ENCODE measurements at regions not wholly inside any gene's neighbourhood (a gene's known extent, or its start where the extent isn't known, plus 50 kb on each side); places are given as distances from the start of the nearest gene placed in this dataset.

DNA sequence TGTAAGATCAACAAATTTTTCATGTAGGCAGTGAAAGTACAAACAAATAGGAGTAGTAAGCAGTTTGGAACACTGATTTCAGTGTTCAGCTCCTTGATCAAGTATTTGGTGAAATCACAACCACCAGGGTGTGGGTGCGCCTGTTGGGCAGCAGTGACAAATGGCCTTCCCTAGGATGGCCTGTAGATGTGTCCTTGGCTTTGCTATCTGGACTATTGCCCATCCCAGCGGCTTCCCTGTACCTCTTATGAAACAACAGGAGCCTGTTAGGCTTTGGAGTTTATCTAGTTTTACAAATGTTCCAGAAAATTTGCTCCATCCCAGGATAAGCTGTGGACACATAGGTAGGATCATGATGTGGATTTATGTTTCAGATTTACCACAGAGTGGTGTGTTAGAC lies 216.8 kb upstream of the FAT1 start:
- Histone ChIP-seq H3K27ac (ENCODE audit: low read depth, low read length, poor library complexity, severe bottlenecking) (no peak overlapping the region), H3K9me3 (ENCODE audit: low read depth, low read length, poor library complexity, severe bottlenecking) (no peaks in the 10 kb centered on the region), H3K36me3 (ENCODE audit: insufficient read depth, low read length, poor library complexity, severe bottlenecking) (no peaks in the 10 kb centered on the region), H3K4me3 (ENCODE audit: low read depth, low read length, poor library complexity, severe bottlenecking) (no peak overlapping the region), H3K27me3 (replicated peaks; ENCODE audit: insufficient read depth, low read depth, low read length, poor library complexity) (peaks cover 14% of the 10 kb centered on the region), H3K4me1 (ENCODE audit: insufficient read depth, low read length, poor library complexity, severe bottlenecking) (peaks cover 23% of the 10 kb centered on the region)
- intact Hi-C loops (cut with micrococcal nuclease; ENCODE audit: unreplicated experiment): no loop called here
- no peak for DNase-seq (ENCODE audit: low spot score)
- TF ChIP-seq EZH2 (IDR thresholded peaks at IDR 0.05; ENCODE audit: borderline replicate concordance, low read depth, low read length, poor library complexity, severe bottlenecking): no peak
- TF ChIP-seq, protein P1, sequence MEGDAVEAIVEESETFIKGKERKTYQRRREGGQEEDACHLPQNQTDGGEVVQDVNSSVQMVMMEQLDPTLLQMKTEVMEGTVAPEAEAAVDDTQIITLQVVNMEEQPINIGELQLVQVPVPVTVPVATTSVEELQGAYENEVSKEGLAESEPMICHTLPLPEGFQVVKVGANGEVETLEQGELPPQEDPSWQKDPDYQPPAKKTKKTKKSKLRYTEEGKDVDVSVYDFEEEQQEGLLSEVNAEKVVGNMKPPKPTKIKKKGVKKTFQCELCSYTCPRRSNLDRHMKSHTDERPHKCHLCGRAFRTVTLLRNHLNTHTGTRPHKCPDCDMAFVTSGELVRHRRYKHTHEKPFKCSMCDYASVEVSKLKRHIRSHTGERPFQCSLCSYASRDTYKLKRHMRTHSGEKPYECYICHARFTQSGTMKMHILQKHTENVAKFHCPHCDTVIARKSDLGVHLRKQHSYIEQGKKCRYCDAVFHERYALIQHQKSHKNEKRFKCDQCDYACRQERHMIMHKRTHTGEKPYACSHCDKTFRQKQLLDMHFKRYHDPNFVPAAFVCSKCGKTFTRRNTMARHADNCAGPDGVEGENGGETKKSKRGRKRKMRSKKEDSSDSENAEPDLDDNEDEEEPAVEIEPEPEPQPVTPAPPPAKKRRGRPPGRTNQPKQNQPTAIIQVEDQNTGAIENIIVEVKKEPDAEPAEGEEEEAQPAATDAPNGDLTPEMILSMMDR (conservative IDR thresholded peaks at IDR 0.05; ENCODE audit: low read depth, low read length): no peak
- POLR2A ChIA-PET (ENCODE audit: low non-redundant PET): no interaction called here
- BruUV-seq (replicated peaks): no TSS peak
- CTCF ChIA-PET: no interaction called here

DNA sequence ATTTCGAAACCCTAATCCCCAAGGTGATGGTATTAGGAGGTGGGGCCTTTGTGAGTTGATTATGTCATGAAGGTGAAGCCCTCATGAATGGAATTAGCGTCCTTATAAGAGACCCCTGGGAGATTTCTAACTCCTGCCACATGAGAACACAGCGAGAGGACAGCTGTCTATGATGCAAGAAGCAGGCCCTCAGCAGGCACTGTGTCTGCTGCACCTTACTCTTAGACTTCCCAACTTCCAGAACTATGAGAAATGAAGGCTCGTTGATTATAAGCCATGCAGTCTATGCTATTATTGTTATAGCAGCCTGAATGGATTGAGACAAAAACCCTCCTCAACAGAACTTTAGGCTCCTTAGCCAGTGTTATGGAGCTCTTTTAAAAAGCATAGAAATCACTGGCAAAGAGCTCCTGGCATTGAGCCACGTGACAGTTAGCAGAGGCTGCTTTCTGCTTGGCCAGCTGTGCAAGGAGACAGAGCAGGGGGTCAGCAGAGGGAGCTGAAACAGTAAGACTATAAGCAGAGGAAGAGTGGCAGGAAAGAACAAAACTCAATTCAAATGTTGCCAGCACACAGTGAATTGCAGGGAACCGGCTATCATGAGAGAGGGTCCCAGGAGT lies 219.2 kb upstream of the FAT1 start:
- Histone ChIP-seq H3K9me3 (ENCODE audit: low read depth, low read length, poor library complexity, severe bottlenecking) (no peaks in the 10 kb centered on the region), H3K4me3 (ENCODE audit: low read depth, low read length, poor library complexity, severe bottlenecking) (no peak overlapping the region), H3K27me3 (replicated peaks; ENCODE audit: insufficient read depth, low read depth, low read length, poor library complexity) (no peaks in the 10 kb centered on the region), H3K36me3 (ENCODE audit: insufficient read depth, low read length, poor library complexity, severe bottlenecking) (no peaks in the 10 kb centered on the region), H3K27ac (ENCODE audit: low read depth, low read length, poor library complexity, severe bottlenecking) (no peak overlapping the region), H3K4me1 (ENCODE audit: insufficient read depth, low read length, poor library complexity, severe bottlenecking) (peaks cover 23% of the 10 kb centered on the region)
- intact Hi-C loops (cut with micrococcal nuclease; ENCODE audit: unreplicated experiment): no loop called here
- ChIA-PET POLR2A (ENCODE audit: low non-redundant PET) (interaction anchor here (0.6 kb wide), 1 partner anchor 51 kb away, joined by 8 read pairs; no protein-coding TSS in a partner anchor), CTCF (no interaction called here)
- TF ChIP-seq EZH2 (IDR thresholded peaks at IDR 0.05; ENCODE audit: borderline replicate concordance, low read depth, low read length, poor library complexity, severe bottlenecking): no peak
- TF ChIP-seq, protein P1 (conservative IDR thresholded peaks at IDR 0.05; ENCODE audit: low read depth, low read length): no peak
- no TSS peak for BruUV-seq (replicated peaks)
- peak; percentile 64 for DNase-seq (ENCODE audit: low spot score)

DNA sequence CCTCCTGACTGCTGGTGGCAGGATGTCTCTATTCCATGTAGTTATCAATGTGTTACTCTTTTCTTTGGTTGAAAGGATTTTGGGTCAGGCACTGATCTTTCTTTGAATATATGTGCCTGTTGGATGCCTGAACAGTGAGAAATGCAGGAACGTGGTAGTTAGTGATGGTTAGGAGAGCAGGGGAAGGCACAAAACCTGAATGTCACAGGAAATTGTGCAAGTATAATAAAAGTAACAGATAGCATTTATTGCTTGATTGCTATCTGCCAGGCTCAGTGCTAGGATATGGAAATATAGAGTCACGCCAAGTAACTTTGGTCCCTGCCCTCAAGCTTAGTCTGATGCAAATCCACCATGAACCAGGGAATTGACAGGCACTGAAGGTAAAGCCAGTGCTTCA lies 219.8 kb upstream of the FAT1 start:
- no TSS peak for BruUV-seq (replicated peaks)
- CTCF ChIA-PET: no interaction called here
- intact Hi-C loops (cut with micrococcal nuclease; ENCODE audit: unreplicated experiment): no loop called here

More for the DNA sequence above, 219.8 kb upstream of the FAT1 start:
- Histone ChIP-seq H3K9me3 (ENCODE audit: low read depth, low read length, poor library complexity, severe bottlenecking) (no peaks in the 10 kb centered on the region), H3K27me3 (replicated peaks; ENCODE audit: insufficient read depth, low read depth, low read length, poor library complexity) (no peaks in the 10 kb centered on the region), H3K27ac (ENCODE audit: low read depth, low read length, poor library complexity, severe bottlenecking) (no peak overlapping the region), H3K4me3 (ENCODE audit: low read depth, low read length, poor library complexity, severe bottlenecking) (no peak overlapping the region), H3K36me3 (ENCODE audit: insufficient read depth, low read length, poor library complexity, severe bottlenecking) (no peaks in the 10 kb centered on the region), H3K4me1 (ENCODE audit: insufficient read depth, low read length, poor library complexity, severe bottlenecking) (peaks cover 23% of the 10 kb centered on the region)
- DNase-seq (ENCODE audit: low spot score): no peak
- TF ChIP-seq, protein P1 (conservative IDR thresholded peaks at IDR 0.05; ENCODE audit: low read depth, low read length): no peak
- TF ChIP-seq EZH2 (IDR thresholded peaks at IDR 0.05; ENCODE audit: borderline replicate concordance, low read depth, low read length, poor library complexity, severe bottlenecking): no peak
- POLR2A ChIA-PET (ENCODE audit: low non-redundant PET): no interaction called here

Measured in A673 (cell line).